ENCODE measurements at regions not wholly inside any gene's neighbourhood (a gene's known extent, or its start where the extent isn't known, plus 50 kb on each side); places are given as distances from the start of the nearest gene placed in this dataset.

- TF ChIP-seq CTCF (IDR thresholded peaks at IDR 0.05; ENCODE audit: low read length) (no peak), EZH2phosphoT487 (IDR thresholded peaks at IDR 0.05; ENCODE audit: low read length) (no peak), EZH2 (optimal IDR thresholded peaks at IDR 0.05; ENCODE audit: low read depth, low read length) (no peak)
Measured at GRCh38 chr6:159113223-159113622, 56.0 kb upstream of the FNDC1 start.

Measured in MM.1S (cell line).